Activated CD4-positive, CD25-positive, alpha-beta regulatory T cell treated with anti-CD3 and anti-CD28 coated beads, Interleukin-2, amount 50 U/mL, for 72 hours (primary cell): ENCODE measurements at regions not wholly inside any gene's neighbourhood (a gene's known extent, or its start where the extent isn't known, plus 50 kb on each side); places are given as distances from the start of the nearest gene placed in this dataset.
"Not testable (repeated sequence)": the region's sequence is repeated elsewhere in the genome, so short reads cannot be mapped to it uniquely, and the experiment has no call there.

Experiments
- DNase-seq: peaks from one replicate; pipeline ENCODE4 v3.0.0; 2021

- no peak for DNase-seq
Observed at GRCh38 chr14:106235356-106236159, 709.2 kb downstream of the TMEM121 start.

- no peak for DNase-seq
Observed at GRCh38 chr14:106248321-106249192, 722.2 kb downstream of the TMEM121 start.

- DNase-seq: not testable (repeated sequence)
Observed at GRCh38 chr14:106253995-106254394, 727.6 kb downstream of the TMEM121 start.

- peak; percentile 86 for DNase-seq
Observed at GRCh38 chr14:106257569-106257994, 731.2 kb downstream of the TMEM121 start.

GRCh38 chr14:106268013-106268727, 741.8 kb downstream of the TMEM121 start:
- peak; percentile 74 for DNase-seq

GRCh38 chr14:106269029-106269428, 742.6 kb downstream of the TMEM121 start:
- DNase-seq: no peak

- DNase-seq: no peak
Observed at GRCh38 chr14:106269451-106270204, 743.2 kb downstream of the TMEM121 start.

GRCh38 chr14:106270476-106271121, 744.2 kb downstream of the TMEM121 start:
- DNase-seq: not testable (repeated sequence)

- no peak for DNase-seq
Observed at GRCh38 chr14:106276326-106277267, 750.2 kb downstream of the TMEM121 start.

GRCh38 chr14:106277503-106277902, 751.1 kb downstream of the TMEM121 start:
- no peak for DNase-seq

GRCh38 chr14:106280876-106281275, 754.5 kb downstream of the TMEM121 start:
- DNase-seq: no peak

- DNase-seq: no peak
Observed at GRCh38 chr14:106286697-106287290, 760.4 kb downstream of the TMEM121 start.

- DNase-seq: no peak
Observed at GRCh38 chr14:106287506-106287905, 761.1 kb downstream of the TMEM121 start.

- DNase-seq: no peak
Observed at GRCh38 chr14:106291626-106292025, 765.2 kb downstream of the TMEM121 start.

- DNase-seq: no peak
Observed at GRCh38 chr14:106294324-106294723, 767.9 kb downstream of the TMEM121 start.

GRCh38 chr14:106300951-106301510, 774.6 kb downstream of the TMEM121 start:
- not testable (repeated sequence) for DNase-seq

GRCh38 chr14:106301609-106302008, 775.2 kb downstream of the TMEM121 start:
- not testable (repeated sequence) for DNase-seq

GRCh38 chr14:106302661-106303060, 776.3 kb downstream of the TMEM121 start:
- DNase-seq: no peak

GRCh38 chr14:106304271-106304670, 777.9 kb downstream of the TMEM121 start:
- DNase-seq: no peak
